ENCODE measurements at regions not wholly inside any gene's neighbourhood (a gene's known extent, or its start where the extent isn't known, plus 50 kb on each side); places are given as distances from the start of the nearest gene placed in this dataset.

DNA sequence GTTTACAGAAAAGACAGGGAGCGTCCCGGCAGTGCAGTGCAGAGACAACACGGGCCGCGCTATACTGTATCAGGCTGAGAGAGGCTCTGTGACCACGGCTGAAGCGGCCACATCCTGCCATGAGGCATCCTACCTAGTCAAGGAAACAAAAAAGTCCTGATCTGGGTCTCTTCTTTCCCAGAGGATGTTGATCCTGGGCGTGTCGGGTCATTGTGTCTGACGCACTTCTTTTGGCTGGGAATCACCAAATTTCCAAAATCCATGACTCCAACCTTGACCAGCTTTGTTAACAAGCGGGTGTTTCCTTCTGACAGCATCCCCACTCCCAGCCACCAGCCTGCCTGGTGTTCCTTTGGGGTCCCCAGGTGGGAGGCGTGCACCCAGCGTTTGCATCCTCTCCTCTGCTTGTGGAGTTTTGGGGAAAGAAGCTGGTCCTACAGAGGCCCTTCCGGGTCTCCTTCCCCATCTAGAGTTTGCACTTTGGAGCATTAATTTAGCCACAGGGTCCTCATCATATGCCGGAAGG lies 91.4 kb upstream of the RAI14 start:
- no peaks in the 10 kb centered on the region for H3K27me3 Mint-ChIP-seq (ENCODE audit: low read depth)
- DNase-seq (ENCODE audit: low spot score): no peak
- H3K4me3 Mint-ChIP-seq: no peak overlapping the region
- no peaks in the 10 kb centered on the region for H3K36me3 Mint-ChIP-seq (ENCODE audit: low read depth)
- no peaks in the 10 kb centered on the region for H3K4me1 Mint-ChIP-seq (ENCODE audit: low read depth)
- no peaks in the 10 kb centered on the region for H3K9me3 Mint-ChIP-seq
- H3K27ac Mint-ChIP-seq: no peak overlapping the region

DNA sequence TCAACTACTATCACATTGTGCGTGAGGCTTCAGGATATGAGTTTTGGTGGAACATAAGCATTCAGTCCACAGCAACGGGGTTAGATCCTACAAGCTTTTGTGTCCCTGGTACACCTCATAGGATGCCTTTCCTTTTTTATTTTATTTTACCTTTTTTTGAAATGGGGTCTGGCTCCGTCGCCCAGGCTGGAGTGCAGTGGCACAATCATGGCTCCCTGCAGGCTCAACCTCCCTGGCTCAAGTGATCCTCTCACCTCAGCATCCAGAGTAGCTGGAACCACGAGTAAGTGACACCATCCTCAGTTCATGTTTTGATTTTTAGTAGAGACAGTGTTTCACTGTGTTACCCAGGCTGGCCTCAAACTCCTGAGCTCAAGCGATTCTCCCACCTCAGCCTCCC lies 86.0 kb upstream of the RAI14 start:
- Mint-ChIP-seq H3K27ac (no peak overlapping the region), H3K4me3 (no peak overlapping the region)

DNA sequence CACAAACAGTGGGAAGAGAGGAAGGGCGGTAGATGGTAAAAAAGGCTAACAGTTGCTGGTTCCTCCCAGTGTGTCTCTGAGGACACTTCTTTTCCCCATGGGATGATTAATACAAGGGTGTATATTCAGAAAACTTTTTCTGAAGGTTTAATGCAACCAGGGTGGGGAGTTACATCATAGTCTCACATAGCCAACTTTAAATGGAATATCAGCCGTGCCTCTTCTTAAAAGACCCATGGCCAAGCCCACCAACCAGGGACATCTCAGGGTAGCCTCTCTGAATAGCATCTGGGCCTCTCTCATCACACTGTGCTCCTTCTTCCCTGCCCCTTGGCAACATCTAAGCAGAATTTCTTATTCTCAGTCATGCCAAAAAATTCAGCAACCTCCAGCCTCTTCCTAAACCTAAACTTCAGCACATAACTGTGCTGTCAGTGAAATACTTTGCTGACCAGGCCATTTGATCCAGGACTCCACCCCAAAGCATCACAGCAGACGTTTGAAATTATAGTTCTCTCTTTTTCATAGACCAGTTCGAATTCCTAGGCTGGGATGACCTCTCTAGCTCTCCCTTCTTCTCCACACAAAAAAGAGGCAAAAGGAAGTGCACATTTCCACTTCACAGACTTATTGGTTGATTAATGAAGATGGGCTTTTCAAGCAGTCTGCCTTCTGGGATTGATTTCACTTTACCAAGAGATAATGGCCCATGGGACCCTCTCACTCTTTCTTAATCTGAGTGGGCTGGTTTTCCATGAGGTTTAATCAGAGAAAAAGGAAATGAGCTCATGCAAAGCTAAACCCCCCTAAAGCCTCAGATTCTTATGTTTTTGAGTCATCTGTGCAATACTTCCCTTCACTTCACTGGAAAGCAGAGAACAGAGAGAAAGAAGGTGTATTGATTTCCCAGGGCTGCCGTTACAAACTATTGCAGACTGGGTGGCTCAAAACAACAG lies 85.1 kb upstream of the RAI14 start:
- H3K4me1 Mint-ChIP-seq (ENCODE audit: low read depth): no peaks in the 10 kb centered on the region
- H3K9me3 Mint-ChIP-seq: no peaks in the 10 kb centered on the region
- no peak overlapping the region for H3K4me3 Mint-ChIP-seq
- H3K27me3 Mint-ChIP-seq (ENCODE audit: low read depth): no peaks in the 10 kb centered on the region
- H3K36me3 Mint-ChIP-seq (ENCODE audit: low read depth): no peaks in the 10 kb centered on the region
- DNase-seq (ENCODE audit: low spot score): no peak
- H3K27ac Mint-ChIP-seq: no peak overlapping the region

More for the DNA sequence above, 86.0 kb upstream of the RAI14 start:
- no peak for DNase-seq (ENCODE audit: low spot score)
- no peaks in the 10 kb centered on the region for H3K27me3 Mint-ChIP-seq (ENCODE audit: low read depth)
- H3K36me3 Mint-ChIP-seq (ENCODE audit: low read depth): no peaks in the 10 kb centered on the region
- no peaks in the 10 kb centered on the region for H3K9me3 Mint-ChIP-seq
- no peaks in the 10 kb centered on the region for H3K4me1 Mint-ChIP-seq (ENCODE audit: low read depth)

DNA sequence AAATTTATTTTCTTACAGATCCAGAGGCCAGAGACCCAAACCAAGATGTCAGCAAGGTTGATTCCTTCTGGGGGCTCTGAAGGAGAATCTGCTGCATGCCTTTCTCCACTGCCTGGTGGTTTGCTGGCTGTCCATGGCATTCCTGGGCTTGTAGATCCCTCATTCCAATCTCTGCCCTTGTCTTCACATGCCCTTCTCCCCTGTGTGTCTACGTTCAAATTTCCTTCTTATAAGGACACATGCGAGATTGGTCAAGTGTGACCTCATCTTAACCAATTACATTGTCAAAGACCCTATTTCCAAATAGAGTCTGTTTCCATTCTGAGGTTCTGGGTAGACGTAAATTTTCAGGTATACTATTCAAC lies 84.5 kb upstream of the RAI14 start:
- H3K36me3 Mint-ChIP-seq (ENCODE audit: low read depth): no peaks in the 10 kb centered on the region
- H3K4me3 Mint-ChIP-seq: no peak overlapping the region
- H3K27ac Mint-ChIP-seq: no peak overlapping the region
- H3K4me1 Mint-ChIP-seq (ENCODE audit: low read depth): no peaks in the 10 kb centered on the region
- DNase-seq (ENCODE audit: low spot score): no peak
- no peaks in the 10 kb centered on the region for H3K9me3 Mint-ChIP-seq
- H3K27me3 Mint-ChIP-seq (ENCODE audit: low read depth): no peaks in the 10 kb centered on the region

DNA sequence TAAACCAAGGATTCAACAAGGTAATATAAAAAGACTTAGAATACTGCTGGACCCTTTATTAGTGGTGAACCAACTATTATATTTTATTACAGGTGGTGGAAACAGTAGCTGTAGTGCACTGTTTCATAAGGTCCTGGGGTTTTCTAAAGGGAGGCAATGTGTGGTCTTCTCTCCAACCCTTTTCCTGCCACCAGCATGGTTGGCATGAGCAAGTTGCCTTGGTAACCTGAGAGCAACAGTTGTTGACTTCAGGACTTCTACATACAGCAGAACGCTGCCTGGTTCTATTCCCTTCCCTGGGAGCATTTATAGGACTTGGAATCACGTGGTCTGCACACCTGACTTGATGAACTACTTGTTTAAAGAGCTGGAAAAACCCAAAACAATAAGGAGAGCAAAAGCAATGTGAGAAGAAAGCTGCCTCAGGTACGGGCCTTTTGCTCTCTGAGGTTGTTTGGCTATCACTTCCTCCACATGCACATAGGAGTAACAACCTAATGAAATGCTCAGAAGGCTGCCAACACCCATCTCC lies 81.1 kb upstream of the RAI14 start:
- Mint-ChIP-seq H3K4me1 (ENCODE audit: low read depth) (no peaks in the 10 kb centered on the region), H3K4me3 (no peak overlapping the region), H3K36me3 (ENCODE audit: low read depth) (no peaks in the 10 kb centered on the region), H3K9me3 (no peaks in the 10 kb centered on the region), H3K27me3 (ENCODE audit: low read depth) (no peaks in the 10 kb centered on the region), H3K27ac (no peak overlapping the region)
- DNase-seq (ENCODE audit: low spot score): no peak

DNA sequence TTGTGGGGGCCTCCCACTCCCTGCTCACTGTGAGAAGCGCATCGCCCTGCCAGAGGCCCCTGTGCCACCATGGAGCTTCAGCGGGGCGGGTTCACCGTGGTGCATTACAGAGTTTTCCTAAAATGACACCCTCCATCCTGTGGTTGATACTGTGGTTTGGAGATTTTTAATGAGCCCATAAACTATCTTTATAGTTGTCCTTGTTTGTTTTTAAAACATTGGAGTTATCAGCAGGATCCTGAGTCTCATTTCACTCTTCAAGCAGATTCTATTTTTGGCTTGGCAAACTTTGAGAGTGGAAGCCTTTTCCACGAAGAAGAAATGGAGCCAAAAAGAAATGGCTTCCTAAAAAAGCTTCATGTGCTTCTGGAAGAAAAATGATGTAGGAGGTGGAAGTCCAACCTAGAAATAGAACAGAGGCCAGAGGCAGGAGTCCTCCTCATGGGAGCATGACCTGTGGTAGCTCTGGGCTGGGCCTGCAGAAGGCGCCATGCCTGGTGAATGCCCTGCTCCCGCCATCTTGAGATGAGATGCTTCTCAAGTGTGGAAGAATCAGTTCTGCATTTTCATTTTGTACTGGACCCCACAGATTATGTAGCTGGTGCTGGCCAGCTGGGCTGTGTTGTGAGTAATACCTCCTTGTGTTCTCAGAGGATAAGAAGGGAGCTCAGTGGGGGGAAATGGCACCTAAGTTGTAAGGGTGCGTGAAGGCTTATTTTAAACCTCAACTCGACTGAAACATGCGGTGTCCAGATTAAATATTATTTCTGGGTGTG lies 79.0 kb upstream of the RAI14 start:
- H3K9me3 Mint-ChIP-seq: no peaks in the 10 kb centered on the region
- H3K36me3 Mint-ChIP-seq (ENCODE audit: low read depth): no peaks in the 10 kb centered on the region
- H3K4me1 Mint-ChIP-seq (ENCODE audit: low read depth): no peaks in the 10 kb centered on the region
- no peak for DNase-seq (ENCODE audit: low spot score)
- H3K27ac Mint-ChIP-seq: no peak overlapping the region
- H3K4me3 Mint-ChIP-seq: no peak overlapping the region
- H3K27me3 Mint-ChIP-seq (ENCODE audit: low read depth): no peaks in the 10 kb centered on the region

DNA sequence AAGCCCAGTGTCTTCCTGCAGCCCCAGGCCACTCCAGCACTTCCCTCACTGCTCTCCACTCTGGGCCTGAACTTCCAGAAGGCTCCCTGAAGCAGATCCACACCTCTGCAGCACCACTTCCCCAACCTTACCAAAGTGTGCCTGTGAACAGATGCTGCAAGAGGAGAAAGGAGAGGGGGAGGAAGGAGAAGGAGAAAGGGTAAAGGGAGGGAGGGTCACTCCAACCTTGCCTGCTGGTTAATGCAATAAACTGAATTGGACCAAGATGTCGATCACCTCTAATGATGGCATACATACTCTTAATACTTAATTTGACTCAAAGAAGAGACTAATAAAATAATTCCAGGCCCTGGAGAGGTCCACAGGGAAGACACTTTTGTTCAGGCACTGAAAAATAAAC lies 77.2 kb upstream of the RAI14 start:
- Mint-ChIP-seq H3K4me3 (no peak overlapping the region), H3K4me1 (ENCODE audit: low read depth) (peaks cover 2% of the 10 kb centered on the region), H3K27me3 (ENCODE audit: low read depth) (no peaks in the 10 kb centered on the region), H3K9me3 (no peaks in the 10 kb centered on the region), H3K36me3 (ENCODE audit: low read depth) (no peaks in the 10 kb centered on the region), H3K27ac (no peak overlapping the region)
- no peak for DNase-seq (ENCODE audit: low spot score)

DNA sequence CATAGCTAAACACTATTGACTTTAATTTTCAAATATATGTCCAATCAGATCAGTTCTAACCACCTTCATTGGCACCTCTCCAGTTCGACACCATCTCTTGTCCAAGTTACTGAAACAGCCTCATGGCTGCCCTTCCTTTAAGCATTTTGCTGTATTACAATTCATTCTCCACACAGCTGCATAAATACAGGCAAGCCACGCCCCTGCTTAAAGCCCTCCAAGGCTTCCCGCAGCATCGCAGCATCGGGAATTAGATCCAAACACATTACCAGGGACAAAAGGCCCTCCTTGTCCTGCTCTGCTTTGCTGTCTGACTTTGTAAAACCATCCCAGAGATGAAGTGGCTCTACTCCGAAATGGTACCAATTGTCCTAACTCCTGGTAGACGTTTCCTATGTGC lies 75.1 kb upstream of the RAI14 start:
- no peak for DNase-seq (ENCODE audit: low spot score)
- Mint-ChIP-seq H3K27me3 (ENCODE audit: low read depth) (no peaks in the 10 kb centered on the region), H3K4me3 (no peak overlapping the region), H3K27ac (no peak overlapping the region), H3K36me3 (ENCODE audit: low read depth) (no peaks in the 10 kb centered on the region), H3K4me1 (ENCODE audit: low read depth) (peaks cover 2% of the 10 kb centered on the region), H3K9me3 (no peaks in the 10 kb centered on the region)

DNA sequence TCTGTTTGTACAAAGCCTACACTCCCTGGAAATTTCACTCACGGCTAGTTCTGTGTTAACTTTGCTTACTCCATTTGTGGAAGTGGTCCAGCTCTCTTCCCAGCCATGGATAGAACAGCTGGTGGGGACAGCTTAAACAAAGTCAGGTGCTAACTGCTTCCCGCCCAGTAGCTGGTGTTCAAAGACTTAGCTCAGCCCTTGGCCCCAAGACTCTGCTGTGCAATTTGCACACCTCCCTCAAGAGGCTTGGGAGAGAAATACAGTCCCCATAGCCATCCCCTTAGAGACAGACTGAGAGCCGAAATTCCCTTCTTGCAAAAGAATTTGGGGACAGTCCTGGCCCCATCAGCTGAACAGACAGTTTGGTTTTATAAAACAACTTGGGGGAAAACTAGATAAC lies 73.8 kb upstream of the RAI14 start:
- Mint-ChIP-seq H3K27me3 (ENCODE audit: low read depth) (no peaks in the 10 kb centered on the region), H3K27ac (no peak overlapping the region), H3K4me3 (no peak overlapping the region), H3K4me1 (ENCODE audit: low read depth) (peaks cover 4% of the 10 kb centered on the region), H3K36me3 (ENCODE audit: low read depth) (no peaks in the 10 kb centered on the region), H3K9me3 (no peaks in the 10 kb centered on the region)
- no peak for DNase-seq (ENCODE audit: low spot score)

DNA sequence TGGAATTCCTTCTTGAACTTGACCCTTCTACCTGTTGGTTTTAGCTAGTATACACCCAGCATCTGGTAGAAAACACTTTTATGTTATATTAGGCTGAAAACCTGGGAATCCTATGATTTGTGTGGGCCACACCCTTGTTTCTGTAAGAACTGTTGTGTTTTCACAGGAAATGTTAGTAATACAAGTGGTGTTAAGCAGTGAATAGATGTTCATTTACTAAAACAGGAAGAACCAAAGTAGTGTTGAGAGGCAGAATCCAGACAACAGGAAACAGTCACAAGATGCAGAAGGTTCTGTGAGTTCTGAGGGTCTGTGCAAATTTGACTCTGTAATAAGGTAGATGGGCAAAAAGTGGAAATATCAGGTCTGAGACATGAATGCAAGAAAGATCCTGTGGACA lies 73.0 kb upstream of the RAI14 start:
- H3K27me3 Mint-ChIP-seq (ENCODE audit: low read depth): no peaks in the 10 kb centered on the region
- H3K9me3 Mint-ChIP-seq: no peaks in the 10 kb centered on the region
- no peaks in the 10 kb centered on the region for H3K36me3 Mint-ChIP-seq (ENCODE audit: low read depth)
- no peak overlapping the region for H3K27ac Mint-ChIP-seq
- H3K4me3 Mint-ChIP-seq: no peak overlapping the region
- DNase-seq (ENCODE audit: low spot score): no peak
- peaks cover 8% of the 10 kb centered on the region for H3K4me1 Mint-ChIP-seq (ENCODE audit: low read depth)

DNA sequence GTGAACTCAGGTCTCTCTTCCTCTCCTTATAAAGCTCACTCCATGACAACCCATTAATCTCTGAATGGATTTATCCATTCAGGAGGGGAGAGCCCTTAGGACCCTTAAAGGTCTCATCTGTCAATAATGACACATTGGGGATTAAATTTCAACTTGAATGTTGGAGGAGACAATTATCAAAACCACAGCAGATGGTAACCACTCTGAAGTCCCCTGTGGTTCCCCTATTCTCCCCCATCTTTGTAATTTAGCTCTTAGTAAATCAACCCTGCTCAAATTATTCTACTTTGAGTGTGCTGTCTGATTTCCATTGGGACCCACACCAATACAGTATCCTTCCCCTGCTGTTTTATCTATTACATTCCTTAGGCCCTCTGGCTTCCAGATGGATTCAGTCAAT lies 72.0 kb upstream of the RAI14 start:
- no peak overlapping the region for H3K27ac Mint-ChIP-seq
- no peaks in the 10 kb centered on the region for H3K9me3 Mint-ChIP-seq
- no peaks in the 10 kb centered on the region for H3K36me3 Mint-ChIP-seq (ENCODE audit: low read depth)
- H3K27me3 Mint-ChIP-seq (ENCODE audit: low read depth): no peaks in the 10 kb centered on the region
- H3K4me1 Mint-ChIP-seq (ENCODE audit: low read depth): peaks cover 8% of the 10 kb centered on the region
- DNase-seq (ENCODE audit: low spot score): no peak
- no peak overlapping the region for H3K4me3 Mint-ChIP-seq

DNA sequence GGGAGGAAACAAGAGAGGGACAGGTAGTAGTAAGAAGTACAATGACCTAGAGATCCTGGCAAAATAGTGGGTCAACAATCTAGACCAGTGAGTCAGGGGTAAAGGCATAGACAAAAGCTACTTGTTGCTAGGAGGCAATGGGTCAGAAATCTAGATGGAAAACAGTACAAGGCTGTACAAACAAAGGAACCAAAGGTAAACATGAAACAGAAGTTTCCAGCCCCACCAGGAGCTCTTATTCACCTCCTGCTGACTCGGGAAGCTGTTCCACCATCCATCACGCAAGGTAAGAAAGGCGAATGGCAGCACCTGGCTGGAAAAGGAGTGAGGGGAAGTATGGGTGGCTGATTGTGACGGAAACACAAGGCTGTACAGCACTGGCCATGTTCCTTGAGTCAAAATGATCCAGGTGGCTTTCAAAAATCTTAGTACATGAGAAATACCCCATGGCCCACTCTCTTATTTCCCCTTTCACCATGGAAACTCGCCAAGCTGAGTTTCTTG lies 70.5 kb upstream of the RAI14 start:
- no peaks in the 10 kb centered on the region for H3K36me3 Mint-ChIP-seq (ENCODE audit: low read depth)
- H3K27ac Mint-ChIP-seq: no peak overlapping the region

DNA sequence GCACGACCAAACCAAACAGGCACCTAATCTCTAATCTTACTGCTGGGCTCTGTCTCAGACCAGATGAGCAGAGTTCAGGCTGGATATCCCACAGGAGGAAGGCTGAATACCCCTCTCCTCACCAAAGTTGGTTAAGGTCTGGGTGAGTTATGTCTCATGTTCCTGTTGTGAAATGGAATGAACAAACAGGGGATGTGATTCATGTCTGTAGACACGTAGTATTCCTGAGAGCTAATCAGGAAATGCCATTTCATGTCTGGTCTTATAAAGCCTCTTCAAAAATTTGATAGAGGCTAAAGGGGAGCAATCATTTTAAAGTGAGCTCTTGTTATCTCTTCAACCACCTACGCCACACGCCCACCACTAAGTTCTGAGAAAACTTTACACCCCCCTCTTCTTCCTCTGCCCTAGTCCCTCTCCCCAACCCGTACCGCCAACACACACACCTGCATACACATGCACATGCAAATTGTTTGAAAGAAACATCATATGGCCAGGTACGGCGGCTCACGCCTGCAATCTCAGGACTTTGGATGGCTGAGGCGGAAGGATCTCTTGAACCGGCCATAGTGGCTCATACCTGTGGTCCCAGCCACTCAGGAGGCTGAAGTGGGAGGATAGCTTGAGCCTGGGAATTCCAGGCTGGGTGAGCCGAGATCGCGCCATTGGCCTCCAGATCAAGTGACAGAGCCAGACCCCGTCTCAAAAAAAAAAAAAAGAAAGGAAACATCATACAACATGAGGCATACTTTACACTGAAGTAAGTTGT lies 69.8 kb upstream of the RAI14 start:
- Mint-ChIP-seq H3K27me3 (ENCODE audit: low read depth) (no peaks in the 10 kb centered on the region), H3K9me3 (no peaks in the 10 kb centered on the region), H3K4me1 (ENCODE audit: low read depth) (peaks cover 8% of the 10 kb centered on the region), H3K36me3 (ENCODE audit: low read depth) (no peaks in the 10 kb centered on the region), H3K4me3 (no peak overlapping the region), H3K27ac (no peak overlapping the region)
- no peak for DNase-seq (ENCODE audit: low spot score)

More for the DNA sequence above, 70.5 kb upstream of the RAI14 start:
- peaks cover 8% of the 10 kb centered on the region for H3K4me1 Mint-ChIP-seq (ENCODE audit: low read depth)
- no peaks in the 10 kb centered on the region for H3K27me3 Mint-ChIP-seq (ENCODE audit: low read depth)
- H3K4me3 Mint-ChIP-seq: no peak overlapping the region
- H3K9me3 Mint-ChIP-seq: no peaks in the 10 kb centered on the region
- no peak for DNase-seq (ENCODE audit: low spot score)

Measured in T-helper 2 cell treated with Interferon-gamma antibody and Interleukin-4, amounts not matched to agents 5 μg/mL and 100 μg/mL, for 36 hours (primary cell).